ENCODE measurements at regions not wholly inside any gene's neighbourhood (a gene's known extent, or its start where the extent isn't known, plus 50 kb on each side); places are given as distances from the start of the nearest gene placed in this dataset.

DNA sequence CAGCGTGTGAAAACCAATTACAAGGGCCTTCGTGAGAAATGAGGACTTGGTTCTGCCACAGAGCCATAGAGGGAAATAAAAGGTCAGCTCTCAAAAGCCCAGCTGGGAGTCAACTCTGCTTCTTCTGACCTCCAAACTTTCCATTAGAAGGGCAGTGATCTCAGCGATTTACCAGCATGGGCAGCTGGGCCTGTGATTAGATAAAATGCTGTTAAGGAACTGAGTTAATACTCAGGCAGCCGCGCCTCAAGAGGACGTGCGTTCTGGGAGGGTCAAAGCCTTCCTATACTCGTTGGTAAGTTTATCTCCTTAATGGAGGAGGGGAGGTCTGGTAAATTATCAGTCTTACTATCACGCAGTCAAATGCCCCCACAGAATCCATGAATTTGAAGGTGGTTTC is 480.2 kb upstream of the ERCC4 start:
- H3K9ac ChIP-seq = no peak overlapping the region
- H3K27ac ChIP-seq = no peak overlapping the region
- no peaks in the 10 kb centered on the region for H3K27me3 ChIP-seq (ENCODE audit: control insufficient read depth, insufficient read depth, low read length)
- H3K79me2 ChIP-seq = no peaks in the 10 kb centered on the region
- no peaks in the 10 kb centered on the region for H3K9me3 ChIP-seq (ENCODE audit: control insufficient read depth, low read length)
- peaks cover 17% of the 10 kb centered on the region for H3K4me1 ChIP-seq
- H2AFZ ChIP-seq = no peak overlapping the region
- no peak overlapping the region for H3K4me2 ChIP-seq (ENCODE audit: low read length)
- H3K36me3 ChIP-seq (ENCODE audit: control insufficient read depth, insufficient read depth, low read length) = no peaks in the 10 kb centered on the region
- H3K4me3 ChIP-seq (ENCODE audit: low read depth, low read length) = no peak overlapping the region
- TF ChIP-seq, protein P1, sequence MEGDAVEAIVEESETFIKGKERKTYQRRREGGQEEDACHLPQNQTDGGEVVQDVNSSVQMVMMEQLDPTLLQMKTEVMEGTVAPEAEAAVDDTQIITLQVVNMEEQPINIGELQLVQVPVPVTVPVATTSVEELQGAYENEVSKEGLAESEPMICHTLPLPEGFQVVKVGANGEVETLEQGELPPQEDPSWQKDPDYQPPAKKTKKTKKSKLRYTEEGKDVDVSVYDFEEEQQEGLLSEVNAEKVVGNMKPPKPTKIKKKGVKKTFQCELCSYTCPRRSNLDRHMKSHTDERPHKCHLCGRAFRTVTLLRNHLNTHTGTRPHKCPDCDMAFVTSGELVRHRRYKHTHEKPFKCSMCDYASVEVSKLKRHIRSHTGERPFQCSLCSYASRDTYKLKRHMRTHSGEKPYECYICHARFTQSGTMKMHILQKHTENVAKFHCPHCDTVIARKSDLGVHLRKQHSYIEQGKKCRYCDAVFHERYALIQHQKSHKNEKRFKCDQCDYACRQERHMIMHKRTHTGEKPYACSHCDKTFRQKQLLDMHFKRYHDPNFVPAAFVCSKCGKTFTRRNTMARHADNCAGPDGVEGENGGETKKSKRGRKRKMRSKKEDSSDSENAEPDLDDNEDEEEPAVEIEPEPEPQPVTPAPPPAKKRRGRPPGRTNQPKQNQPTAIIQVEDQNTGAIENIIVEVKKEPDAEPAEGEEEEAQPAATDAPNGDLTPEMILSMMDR (IDR thresholded peaks at IDR 0.05) = no peak

GRCh38 chr16:13441675-13442074 is 478.3 kb upstream of the ERCC4 start:
- H3K27me3 ChIP-seq (ENCODE audit: control insufficient read depth, insufficient read depth, low read length) = no peaks in the 10 kb centered on the region
- no peaks in the 10 kb centered on the region for H3K79me2 ChIP-seq
- TF ChIP-seq, protein P1 (IDR thresholded peaks at IDR 0.05) = no peak
- no peak overlapping the region for H3K4me2 ChIP-seq (ENCODE audit: low read length)
- H3K36me3 ChIP-seq (ENCODE audit: control insufficient read depth, insufficient read depth, low read length) = no peaks in the 10 kb centered on the region
- H2AFZ ChIP-seq = no peak overlapping the region
- H3K4me1 ChIP-seq = peaks cover 7% of the 10 kb centered on the region
- no peaks in the 10 kb centered on the region for H3K9me3 ChIP-seq (ENCODE audit: control insufficient read depth, low read length)
- peak overlapping the region; percentile 0 for H3K27ac ChIP-seq
- no peak overlapping the region for H3K9ac ChIP-seq
- H3K4me3 ChIP-seq (ENCODE audit: low read depth, low read length) = no peak overlapping the region

GRCh38 chr16:13448346-13448745 is 471.6 kb upstream of the ERCC4 start:
- Histone ChIP-seq H3K4me1 (peaks cover 3% of the 10 kb centered on the region), H3K4me3 (ENCODE audit: low read depth, low read length) (no peak overlapping the region), H3K79me2 (no peaks in the 10 kb centered on the region), H3K27me3 (ENCODE audit: control insufficient read depth, insufficient read depth, low read length) (no peaks in the 10 kb centered on the region), H3K36me3 (ENCODE audit: control insufficient read depth, insufficient read depth, low read length) (no peaks in the 10 kb centered on the region), H3K9me3 (ENCODE audit: control insufficient read depth, low read length) (no peaks in the 10 kb centered on the region), H2AFZ (no peak overlapping the region), H3K9ac (no peak overlapping the region), H3K4me2 (ENCODE audit: low read length) (no peak overlapping the region), H3K27ac (no peak overlapping the region)
- TF ChIP-seq, protein P1 (IDR thresholded peaks at IDR 0.05) = no peak

GRCh38 chr16:13453325-13453724 is 466.6 kb upstream of the ERCC4 start:
- Histone ChIP-seq H3K27me3 (ENCODE audit: control insufficient read depth, insufficient read depth, low read length) (no peaks in the 10 kb centered on the region), H3K9ac (no peak overlapping the region), H3K4me1 (peaks cover 3% of the 10 kb centered on the region), H3K36me3 (ENCODE audit: control insufficient read depth, insufficient read depth, low read length) (no peaks in the 10 kb centered on the region), H3K9me3 (ENCODE audit: control insufficient read depth, low read length) (no peaks in the 10 kb centered on the region), H3K4me2 (ENCODE audit: low read length) (no peak overlapping the region), H3K4me3 (ENCODE audit: low read depth, low read length) (no peak overlapping the region), H2AFZ (peak overlapping the region; percentile 40), H3K79me2 (no peaks in the 10 kb centered on the region), H3K27ac (no peak overlapping the region)
- TF ChIP-seq, protein P1 (IDR thresholded peaks at IDR 0.05) = no peak

- Histone ChIP-seq H3K4me3 (ENCODE audit: low read depth, low read length) (no peak overlapping the region), H3K36me3 (ENCODE audit: control insufficient read depth, insufficient read depth, low read length) (no peaks in the 10 kb centered on the region), H3K4me2 (ENCODE audit: low read length) (no peak overlapping the region), H3K9ac (no peak overlapping the region), H3K27me3 (ENCODE audit: control insufficient read depth, insufficient read depth, low read length) (no peaks in the 10 kb centered on the region), H3K79me2 (no peaks in the 10 kb centered on the region), H3K27ac (no peak overlapping the region), H3K4me1 (peaks cover 3% of the 10 kb centered on the region), H2AFZ (no peak overlapping the region), H3K9me3 (ENCODE audit: control insufficient read depth, low read length) (no peaks in the 10 kb centered on the region)
- TF ChIP-seq, protein P1 (IDR thresholded peaks at IDR 0.05) = peak; percentile 60
These were observed 465.9 kb upstream of the ERCC4 start for GRCh38 chr16:13453938-13454553.
